Thyroid gland (tissue), 4 donors: ENCODE measurements at regions not wholly inside any gene's neighbourhood (a gene's known extent, or its start where the extent isn't known, plus 50 kb on each side); places are given as distances from the start of the nearest gene placed in this dataset.

Experiments
- CTCF ChIP-seq, 6 experiments: fragments of 200-600 bp in 3 of 6; fragments of 450-650 bp in 3 of 6; sonication (generic) in 3 of 6; IDR thresholded peaks; one replicate each; pipeline ENCODE4 v1.5.1; 2016 to 2019; ENCODE audit warnings: antibody characterized with exemption in 6 of 6, mild to moderate bottlenecking in 2 of 6, inconsistent platforms in 1 of 6, moderate library complexity in 1 of 6
- POLR2A ChIP-seq, 2 donors: fragments of 450-650 bp; IDR thresholded peaks; one replicate each; pipeline ENCODE4 v1.6.1; 2017; ENCODE audit warnings: antibody characterized with exemption in 2 of 2, mild to moderate bottlenecking in 2 of 2, moderate library complexity in 1 of 2

GRCh38 chr2:104518256-104518655 lies 335.7 kb upstream of the POU3F3 start:
- TF ChIP-seq POLR2A (IDR thresholded peaks at IDR 0.05) = no peak
- no peak for TF ChIP-seq CTCF (IDR thresholded peaks at IDR 0.05)
